SH-SY5Y (cell line): ENCODE measurements at regions not wholly inside any gene's neighbourhood (a gene's known extent, or its start where the extent isn't known, plus 50 kb on each side); places are given as distances from the start of the nearest gene placed in this dataset.

Experiments used
- GATA2 ChIP-seq: IDR thresholded peaks from 2 replicates; pipeline ENCODE4 v1.6.1; 2011; ENCODE audit warnings: mild to moderate bottlenecking, low read depth, low read length
- GATA3 ChIP-seq: IDR thresholded peaks from 2 replicates; pipeline ENCODE4 v1.6.1; 2011; ENCODE audit warnings: low read depth, mild to moderate bottlenecking, low read length, moderate library complexity

- TF ChIP-seq GATA3: no peak
- no peak for TF ChIP-seq GATA2
Observed at GRCh38 chr1:238778113-238778512, 608.3 kb upstream of the CHRM3 start.
